AG10803 (cell line): ENCODE measurements at regions not wholly inside any gene's neighbourhood (a gene's known extent, or its start where the extent isn't known, plus 50 kb on each side); places are given as distances from the start of the nearest gene placed in this dataset.

Experiments
- DNase-seq: peaks from one replicate; pipeline ENCODE4 v3.0.0; 2010; ENCODE audit warnings: low read depth
- H3K4me3 ChIP-seq: 2 replicates; pipeline ENCODE4 v1.5.1; 2011; ENCODE audit warnings: mild to moderate bottlenecking, low read length, control low read depth
- CTCF ChIP-seq: conservative IDR thresholded peaks from 2 replicates; pipeline ENCODE4 v1.5.1; 2011; ENCODE audit warnings: mild to moderate bottlenecking, low read length, control low read depth, inconsistent platforms

- TF ChIP-seq CTCF, result no peak
- H3K4me3 ChIP-seq, result no peak overlapping the region
- DNase-seq, result no peak
Measured at GRCh38 chr13:33615436-33615835, 202.5 kb upstream of the RFC3 start.

GRCh38 chr13:33616130-33616529 is 201.8 kb upstream of the RFC3 start:
- no peak for TF ChIP-seq CTCF
- no peak overlapping the region for H3K4me3 ChIP-seq
- no peak for DNase-seq

GRCh38 chr13:33617055-33617454 is 200.9 kb upstream of the RFC3 start:
- DNase-seq, result no peak
- no peak for TF ChIP-seq CTCF
- H3K4me3 ChIP-seq, result no peak overlapping the region

- no peak for TF ChIP-seq CTCF
- DNase-seq, result no peak
- no peak overlapping the region for H3K4me3 ChIP-seq
Measured at GRCh38 chr13:33624253-33624652, 193.7 kb upstream of the RFC3 start.

GRCh38 chr13:33624740-33625139 is 193.2 kb upstream of the RFC3 start:
- no peak for TF ChIP-seq CTCF
- H3K4me3 ChIP-seq, result no peak overlapping the region
- DNase-seq, result no peak

GRCh38 chr13:33626407-33626806 is 191.5 kb upstream of the RFC3 start:
- no peak overlapping the region for H3K4me3 ChIP-seq
- no peak for TF ChIP-seq CTCF
- DNase-seq, result no peak

GRCh38 chr13:33628662-33629061 is 189.3 kb upstream of the RFC3 start:
- H3K4me3 ChIP-seq, result no peak overlapping the region
- no peak for DNase-seq
- TF ChIP-seq CTCF, result no peak
